NCI-H510A (cell line): ENCODE measurements at regions not wholly inside any gene's neighbourhood (a gene's known extent, or its start where the extent isn't known, plus 50 kb on each side); places are given as distances from the start of the nearest gene placed in this dataset.

Experiments
- DNase-seq: peaks from one replicate; lab custom pipeline; 2025; lab: John Stamatoyannopoulos, UW

GRCh38 chr3:193754719-193755118 is 161.7 kb downstream of the OPA1 start:
- DNase-seq: no peak

GRCh38 chr3:193756536-193756935 is 163.5 kb downstream of the OPA1 start:
- DNase-seq: no peak

DNA sequence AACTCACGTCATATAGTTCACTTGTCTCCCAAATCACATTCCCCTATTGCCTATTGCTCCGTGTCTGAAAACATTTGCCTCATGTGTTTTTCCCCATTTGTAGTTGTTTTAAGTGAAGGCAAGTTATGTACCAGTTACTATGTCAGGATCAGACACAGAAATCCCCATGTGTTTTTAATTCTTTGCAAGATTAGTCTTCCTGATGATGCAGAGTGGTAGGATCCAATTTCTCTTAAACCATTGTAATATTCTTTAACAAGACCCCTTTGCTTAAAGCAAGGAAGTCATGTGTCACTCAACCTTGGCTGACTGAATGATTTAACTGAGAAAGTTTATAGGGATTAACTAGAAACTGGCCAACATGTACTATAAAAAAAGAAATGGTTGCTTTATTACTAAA is 164.4 kb downstream of the OPA1 start:
- DNase-seq: no peak

DNA sequence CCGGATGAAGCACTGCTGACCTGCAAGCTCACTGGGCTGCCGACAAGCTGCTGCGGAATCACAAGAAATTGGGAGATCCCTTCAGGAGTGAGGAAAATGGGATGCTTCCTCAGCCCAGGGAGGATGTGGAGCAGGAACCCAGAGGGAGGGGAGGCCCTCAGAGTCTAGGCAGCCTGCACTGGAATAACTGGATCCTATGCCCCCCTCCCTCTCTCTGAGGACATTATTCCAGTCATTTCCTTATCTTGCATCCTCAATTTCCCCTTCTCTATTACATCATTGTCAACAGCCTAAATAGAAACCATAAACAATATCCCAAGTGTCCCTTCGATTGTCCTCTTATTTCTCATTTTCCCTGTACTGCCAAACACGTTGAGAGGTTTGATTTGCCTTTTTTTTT is 169.0 kb downstream of the OPA1 start:
- DNase-seq: no peak

DNA sequence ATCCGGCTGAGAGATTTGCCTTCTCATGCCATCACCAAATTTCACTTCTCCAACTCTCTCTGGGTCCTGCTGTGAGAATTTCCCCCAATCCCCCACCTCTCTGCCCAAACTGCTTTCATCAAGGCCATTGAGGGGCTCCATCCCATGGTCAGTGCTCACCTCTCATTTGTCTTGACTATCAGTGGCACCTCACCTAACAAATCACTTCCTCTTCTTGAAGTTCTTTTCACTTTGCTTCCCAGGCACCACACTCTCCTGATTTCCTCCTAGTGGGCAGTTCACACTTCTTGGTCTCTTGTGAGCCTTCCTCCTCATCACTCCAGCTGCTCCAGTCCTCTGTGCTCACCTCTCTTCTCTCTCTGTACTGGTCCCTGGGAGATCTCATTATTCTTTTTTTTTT is 169.6 kb downstream of the OPA1 start:
- DNase-seq: no peak

- no peak for DNase-seq
Observed at GRCh38 chr3:193764959-193765358, 172.0 kb downstream of the OPA1 start.

GRCh38 chr3:193767353-193768069 is 174.5 kb downstream of the OPA1 start:
- no peak for DNase-seq

GRCh38 chr3:193768070-193768394 is 175.0 kb downstream of the OPA1 start:
- DNase-seq: no peak

- DNase-seq: no peak
Observed at GRCh38 chr3:193769437-193769836, 176.4 kb downstream of the OPA1 start.

DNA sequence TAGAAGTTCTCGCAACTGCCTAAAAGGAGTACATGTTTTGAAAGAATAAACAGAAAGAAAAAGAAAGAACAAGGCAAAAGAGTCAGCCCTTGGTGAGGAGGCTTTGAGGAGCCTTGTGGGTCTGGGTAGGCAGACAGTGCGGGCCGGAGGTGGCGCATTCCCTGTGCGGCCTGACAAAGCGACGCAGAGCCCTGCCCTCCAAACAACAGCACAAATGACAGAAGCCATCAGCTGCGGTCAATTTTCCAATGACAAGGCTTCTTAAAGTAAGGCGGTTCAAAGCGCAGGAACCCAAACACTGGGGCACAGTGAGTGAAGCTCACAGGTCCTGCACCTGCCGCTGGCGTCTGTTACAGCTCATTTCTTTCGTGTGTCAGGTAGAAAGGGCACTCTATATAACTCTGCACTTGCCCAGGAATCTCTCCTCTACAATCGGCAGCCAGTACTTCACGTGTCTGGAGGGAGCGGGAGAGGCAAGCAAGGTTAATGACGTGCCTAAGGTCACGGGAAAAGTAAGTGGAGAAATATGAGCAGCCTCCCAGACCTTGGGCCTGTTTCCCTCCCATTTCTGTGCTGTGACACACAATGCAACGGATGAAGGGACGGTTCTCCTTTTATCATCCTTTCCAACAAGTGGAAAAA is 178.1 kb downstream of the OPA1 start:
- DNase-seq: peak; percentile 83

GRCh38 chr3:193771653-193772421 is 178.8 kb downstream of the OPA1 start:
- DNase-seq: no peak

DNA sequence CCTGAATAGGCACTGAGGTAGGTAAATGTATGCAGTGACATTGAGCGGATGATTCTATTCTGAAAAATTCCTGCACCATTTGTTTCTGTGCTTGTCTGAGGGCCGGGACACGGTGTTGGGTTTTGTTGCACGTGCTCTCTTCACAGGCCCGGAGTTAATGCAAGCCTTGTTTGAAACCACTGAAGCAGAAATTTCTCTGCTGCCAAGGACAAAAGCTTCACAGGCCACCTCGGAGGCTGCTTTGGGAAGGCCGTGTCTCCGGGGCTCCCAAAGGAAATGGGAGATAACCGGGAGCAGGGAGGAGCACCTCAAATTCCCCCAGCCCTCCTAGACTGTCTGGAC is 179.4 kb downstream of the OPA1 start:
- DNase-seq: no peak

DNA sequence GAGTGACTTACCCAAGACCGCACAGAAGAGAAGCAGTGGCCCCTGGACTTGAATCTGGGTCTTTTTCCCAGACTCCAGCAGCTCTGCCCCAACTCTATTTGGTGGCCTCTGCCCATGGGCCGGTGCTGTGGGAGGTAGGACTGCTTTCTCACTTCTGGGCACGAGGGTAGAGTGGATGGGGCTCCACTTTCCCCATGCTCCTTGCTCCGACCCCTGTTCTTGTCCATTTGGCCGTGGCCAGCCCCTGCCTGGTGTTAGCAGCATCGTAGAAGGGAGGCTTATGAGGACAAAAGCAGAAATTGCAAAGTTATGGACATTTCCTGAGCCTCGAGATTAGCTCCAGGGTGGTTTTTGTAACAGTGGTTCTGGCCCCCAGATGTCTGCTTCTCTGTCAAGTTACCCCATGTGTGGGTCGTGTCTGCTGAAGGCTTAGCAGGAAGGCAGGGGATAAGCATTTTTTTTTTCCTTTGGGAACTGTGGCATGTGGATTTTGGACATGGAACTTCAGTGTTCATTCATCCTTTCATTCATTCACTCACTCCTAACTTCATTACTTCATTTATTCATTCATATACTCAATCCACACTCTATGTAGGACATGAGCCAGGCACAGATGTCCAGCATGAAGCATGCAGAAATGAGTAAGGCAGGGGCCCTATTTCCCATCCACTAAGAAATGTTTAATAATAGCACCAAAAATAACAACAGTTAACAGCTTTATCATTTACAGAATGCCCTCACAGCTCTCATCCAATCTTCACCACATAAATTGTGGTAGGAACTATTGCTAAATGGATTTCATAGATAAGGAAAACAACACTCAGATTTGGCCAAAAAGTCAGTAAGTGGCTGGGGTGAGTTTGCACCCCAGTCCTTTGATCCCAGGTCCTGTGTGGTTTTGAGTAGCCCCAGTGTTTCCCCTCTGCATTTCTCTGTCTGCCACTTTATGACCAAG is 180.5 kb downstream of the OPA1 start:
- DNase-seq: no peak

GRCh38 chr3:193774272-193774915 is 181.4 kb downstream of the OPA1 start:
- DNase-seq: no peak

- DNase-seq: no peak
Observed at GRCh38 chr3:193774916-193775285, 181.9 kb downstream of the OPA1 start.

GRCh38 chr3:193775421-193776077 is 182.5 kb downstream of the OPA1 start:
- no peak for DNase-seq

GRCh38 chr3:193776626-193777358 is 183.8 kb downstream of the OPA1 start:
- DNase-seq: no peak

DNA sequence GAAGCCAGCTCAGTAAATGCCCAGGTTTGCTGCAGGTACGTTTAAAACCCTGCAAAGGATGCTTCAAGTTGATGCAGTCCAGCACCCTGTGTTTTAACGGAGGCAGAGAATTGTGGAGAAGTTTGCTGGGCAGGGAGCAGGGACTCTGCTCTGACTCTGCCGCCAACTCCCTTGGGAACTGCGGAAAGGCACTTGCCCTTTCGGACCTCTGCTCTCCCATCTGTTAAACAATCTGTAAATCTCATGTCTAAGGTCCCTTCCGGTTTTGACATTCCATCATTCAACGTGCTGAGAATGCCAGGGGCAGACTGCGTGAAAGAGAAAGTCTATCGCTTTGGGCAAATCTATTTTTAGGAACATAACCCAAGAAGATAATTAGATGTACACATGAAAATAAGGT is 184.5 kb downstream of the OPA1 start:
- no peak for DNase-seq

GRCh38 chr3:193778676-193779075 is 185.7 kb downstream of the OPA1 start:
- no peak for DNase-seq

- DNase-seq: no peak
Observed at GRCh38 chr3:193779933-193780332, 186.9 kb downstream of the OPA1 start.

- DNase-seq: no peak
Observed at GRCh38 chr3:193780397-193780796, 187.4 kb downstream of the OPA1 start.
